ENCODE measurements at regions not wholly inside any gene's neighbourhood (a gene's known extent, or its start where the extent isn't known, plus 50 kb on each side); places are given as distances from the start of the nearest gene placed in this dataset.
A peak's percentile ranks its signal among the peaks of the same experiment; 100 is the strongest.

- TF ChIP-seq USF1 (IDR thresholded peaks at IDR 0.05) (no peak), TAF1 (IDR thresholded peaks at IDR 0.05; ENCODE audit: low read depth) (no peak), CEBPB (IDR thresholded peaks at IDR 0.05) (no peak), MAX (IDR thresholded peaks at IDR 0.05) (no peak), EGR1 (IDR thresholded peaks at IDR 0.05) (no peak), ZBTB7A (IDR thresholded peaks at IDR 0.05; ENCODE audit: low read depth) (no peak), EP300 (IDR thresholded peaks at IDR 0.05; ENCODE audit: borderline replicate concordance) (no peak), CREB1 (IDR thresholded peaks at IDR 0.05; ENCODE audit: low read depth) (no peak)
Observed at GRCh38 chr1:235004840-235005391, 123.7 kb downstream of the TOMM20 start.

- no peak for TF ChIP-seq TCF12 (IDR thresholded peaks at IDR 0.05; ENCODE audit: low read depth)
- no peak for TF ChIP-seq CREB1 (IDR thresholded peaks at IDR 0.05; ENCODE audit: low read depth)
- TF ChIP-seq EGR1 (IDR thresholded peaks at IDR 0.05), result no peak
Observed at GRCh38 chr1:235004276-235004675, 124.4 kb downstream of the TOMM20 start.

- TF ChIP-seq CREB1 (IDR thresholded peaks at IDR 0.05; ENCODE audit: low read depth) (no peak), FOXM1 (IDR thresholded peaks at IDR 0.05; ENCODE audit: borderline replicate concordance, low read depth) (no peak), USF1 (IDR thresholded peaks at IDR 0.05) (no peak), ZBTB7A (IDR thresholded peaks at IDR 0.05; ENCODE audit: low read depth) (no peak), TEAD4 (IDR thresholded peaks at IDR 0.05) (no peak)
Observed at GRCh38 chr1:235002706-235003300, 125.8 kb downstream of the TOMM20 start.

GRCh38 chr1:234999513-234999940 is 129.1 kb downstream of the TOMM20 start:
- no peak for TF ChIP-seq FOXM1 (IDR thresholded peaks at IDR 0.05; ENCODE audit: borderline replicate concordance, low read depth)
- no peak for TF ChIP-seq MAX (IDR thresholded peaks at IDR 0.05)
- no peak for TF ChIP-seq RAD21 (IDR thresholded peaks at IDR 0.05; ENCODE audit: low read depth)
- no peak for TF ChIP-seq CEBPB (IDR thresholded peaks at IDR 0.05)
- TF ChIP-seq YY1 (IDR thresholded peaks at IDR 0.05; ENCODE audit: low read depth), result no peak
- TF ChIP-seq USF1 (IDR thresholded peaks at IDR 0.05), result no peak
- no peak for TF ChIP-seq ZBTB7A (IDR thresholded peaks at IDR 0.05; ENCODE audit: low read depth)
- no peak for TF ChIP-seq TAF1 (IDR thresholded peaks at IDR 0.05; ENCODE audit: low read depth)
- no peak for TF ChIP-seq EP300 (IDR thresholded peaks at IDR 0.05; ENCODE audit: borderline replicate concordance)
- TF ChIP-seq CREB1 (IDR thresholded peaks at IDR 0.05; ENCODE audit: low read depth), result no peak
- TF ChIP-seq TEAD4 (IDR thresholded peaks at IDR 0.05), result no peak
- TF ChIP-seq TCF12 (IDR thresholded peaks at IDR 0.05; ENCODE audit: low read depth), result no peak
- no peak for TF ChIP-seq REST (IDR thresholded peaks at IDR 0.05; ENCODE audit: low read depth)

GRCh38 chr1:234997896-234998741 is 130.5 kb downstream of the TOMM20 start:
- TF ChIP-seq RAD21 (IDR thresholded peaks at IDR 0.05; ENCODE audit: low read depth), result peak; percentile 15; the same call in 1 of the 2 replicates
- TF ChIP-seq TCF12 (IDR thresholded peaks at IDR 0.05; ENCODE audit: low read depth), result 0 out of 2 replicates have a peak, but pooled peaks have one; percentile 3
- peak; percentile 25; the same call in 1 of the 2 replicates for TF ChIP-seq EP300 (IDR thresholded peaks at IDR 0.05; ENCODE audit: borderline replicate concordance)
- TF ChIP-seq ZBTB7A (IDR thresholded peaks at IDR 0.05; ENCODE audit: low read depth), result no peak

GRCh38 chr1:234997201-234997895 is 131.3 kb downstream of the TOMM20 start:
- TF ChIP-seq CEBPB (IDR thresholded peaks at IDR 0.05) (peak; percentile 53; the same call in 1 of the 2 replicates), REST (IDR thresholded peaks at IDR 0.05; ENCODE audit: low read depth) (no peak), CREB1 (IDR thresholded peaks at IDR 0.05; ENCODE audit: low read depth) (no peak), FOXM1 (IDR thresholded peaks at IDR 0.05; ENCODE audit: borderline replicate concordance, low read depth) (0 out of 2 replicates have a peak, but pooled peaks have one; percentile 65), ZBTB7A (IDR thresholded peaks at IDR 0.05; ENCODE audit: low read depth) (no peak), EGR1 (IDR thresholded peaks at IDR 0.05) (no peak), USF1 (IDR thresholded peaks at IDR 0.05) (peak; percentile 42; the same call in 1 of the 2 replicates), MAX (IDR thresholded peaks at IDR 0.05) (peak; percentile 45; the same call in 1 of the 2 replicates), TAF1 (IDR thresholded peaks at IDR 0.05; ENCODE audit: low read depth) (no peak), TCF12 (IDR thresholded peaks at IDR 0.05; ENCODE audit: low read depth) (peak; percentile 94), EP300 (IDR thresholded peaks at IDR 0.05; ENCODE audit: borderline replicate concordance) (peak; percentile 92), YY1 (IDR thresholded peaks at IDR 0.05; ENCODE audit: low read depth) (0 out of 2 replicates have a peak, but pooled peaks have one; percentile 48), RAD21 (IDR thresholded peaks at IDR 0.05; ENCODE audit: low read depth) (peak; percentile 15; the same call in 1 of the 2 replicates), TEAD4 (IDR thresholded peaks at IDR 0.05) (peak; percentile 91), NFIC (IDR thresholded peaks at IDR 0.05) (peak; percentile 100)
